CD1c-positive myeloid dendritic cell (primary cell): ENCODE measurements at regions not wholly inside any gene's neighbourhood (a gene's known extent, or its start where the extent isn't known, plus 50 kb on each side); places are given as distances from the start of the nearest gene placed in this dataset.

Experiments
- DNase-seq: peaks from one replicate; pipeline ENCODE4 v3.0.0-alpha.2; 2016; ENCODE audit errors: extremely low spot score

GRCh38 chr7:114112806-114113205 lies 194.0 kb upstream of the PPP1R3A start:
- no peak for DNase-seq

DNA sequence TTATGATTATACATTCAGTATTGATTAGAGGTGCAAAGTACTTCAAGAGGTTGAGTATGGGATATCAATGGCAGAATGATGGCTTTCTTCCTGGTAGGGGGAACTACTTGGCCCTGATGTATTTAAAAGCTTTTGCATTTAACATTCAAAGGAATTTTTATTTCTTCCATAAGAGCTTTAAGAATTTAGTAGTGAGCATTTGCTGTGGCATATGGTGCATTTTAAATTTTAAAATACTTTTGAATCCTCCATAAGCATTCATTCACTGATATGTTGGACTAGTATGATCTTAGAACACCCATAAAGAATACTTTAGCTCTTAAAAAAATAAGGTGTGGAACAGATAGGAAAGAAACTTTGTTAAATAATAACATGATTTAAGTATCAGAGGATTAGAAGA lies 191.9 kb upstream of the PPP1R3A start:
- no peak for DNase-seq

DNA sequence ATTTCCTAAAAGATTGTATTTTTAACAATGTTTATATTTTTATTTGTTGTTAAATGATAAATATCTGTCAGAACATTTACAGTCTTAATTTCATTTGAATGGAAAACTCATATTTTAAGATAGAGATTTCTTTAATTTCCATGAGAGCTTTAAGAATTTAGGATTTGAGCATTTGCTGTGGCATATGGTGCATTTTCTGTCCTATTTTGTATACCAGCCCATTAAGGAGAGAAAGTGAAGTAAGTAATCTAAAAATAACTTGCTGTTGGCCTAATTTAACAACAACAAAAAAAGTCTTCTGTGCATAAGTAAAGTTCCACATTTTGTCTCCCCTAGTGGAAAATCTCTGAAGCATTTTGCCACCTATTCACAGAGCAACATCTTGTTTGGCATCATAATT lies 190.9 kb upstream of the PPP1R3A start:
- no peak for DNase-seq

DNA sequence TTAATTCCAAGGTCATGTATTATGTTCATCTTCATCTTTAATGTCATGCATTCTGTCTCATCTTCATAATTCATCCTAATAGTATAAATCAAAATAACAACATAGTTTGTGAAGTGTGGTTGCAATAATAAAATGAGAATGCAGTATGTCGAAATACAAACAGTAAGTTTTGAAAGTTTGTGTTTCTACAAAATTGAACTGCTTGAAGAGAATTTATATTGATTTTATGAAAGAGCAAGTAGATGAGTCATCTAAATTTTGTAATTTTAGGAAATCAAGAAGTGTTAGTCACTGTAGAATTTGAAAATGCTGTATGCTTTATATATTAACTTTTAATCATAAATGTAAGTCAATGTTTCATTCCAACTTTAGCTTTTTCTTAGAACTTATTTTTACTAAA lies 190.5 kb upstream of the PPP1R3A start:
- DNase-seq, result no peak

DNA sequence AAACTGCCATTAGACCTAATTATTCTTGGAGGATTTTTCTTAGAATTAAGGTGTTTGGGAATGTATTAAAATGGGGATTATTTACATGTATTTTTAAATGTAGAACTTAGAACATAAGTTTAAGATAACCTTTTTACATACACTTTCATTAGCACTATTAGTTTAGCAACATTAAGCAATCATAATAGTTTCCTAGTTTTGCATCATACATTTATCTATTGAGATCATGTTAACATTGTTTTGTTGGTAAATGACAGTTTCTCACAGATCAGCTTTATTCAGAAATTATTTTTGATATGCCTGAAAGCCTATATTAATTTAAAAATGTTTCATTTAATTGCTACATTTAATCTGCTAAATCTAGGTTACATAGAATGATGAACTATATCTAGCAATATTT lies 189.7 kb upstream of the PPP1R3A start:
- DNase-seq, result no peak

GRCh38 chr7:114107522-114107921 lies 188.7 kb upstream of the PPP1R3A start:
- no peak for DNase-seq

DNA sequence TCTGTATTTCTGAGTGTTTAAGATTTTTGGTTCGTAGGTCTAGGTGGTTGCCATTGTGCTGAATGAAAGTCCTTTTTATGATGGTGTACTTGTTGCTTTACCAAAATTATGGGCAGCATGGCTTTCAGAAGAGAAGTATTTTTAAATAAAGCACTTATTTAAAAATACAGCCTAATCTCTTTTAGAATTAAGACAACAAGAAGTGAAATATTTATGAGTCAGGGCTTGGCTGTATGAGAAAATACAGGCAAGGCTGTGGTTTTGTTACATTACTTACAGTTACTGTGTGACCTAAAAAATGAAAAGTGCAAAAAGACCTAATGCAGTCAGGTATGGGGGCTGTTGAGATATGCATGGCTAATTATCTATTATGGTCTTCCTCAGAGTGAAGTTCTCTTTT lies 185.2 kb upstream of the PPP1R3A start:
- no peak for DNase-seq

DNA sequence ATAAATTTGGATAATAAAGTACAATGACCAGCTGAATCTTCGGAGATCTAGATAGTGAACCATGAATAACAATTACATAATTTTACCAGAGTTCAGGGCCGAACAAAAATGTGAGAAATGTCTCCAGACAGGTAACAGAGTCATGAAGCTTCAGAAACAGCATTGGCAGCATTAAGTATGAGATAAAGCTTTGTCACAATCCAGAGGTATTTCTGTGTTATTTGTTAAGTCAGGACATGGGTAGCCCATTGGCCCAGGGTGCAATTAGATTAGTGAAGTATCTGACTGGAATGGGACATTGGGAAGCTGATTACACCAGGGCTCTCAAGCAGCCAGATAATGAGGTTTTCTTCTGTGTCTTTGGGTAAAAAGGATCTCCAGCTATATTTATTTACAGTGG lies 184.2 kb upstream of the PPP1R3A start:
- DNase-seq, result no peak

DNA sequence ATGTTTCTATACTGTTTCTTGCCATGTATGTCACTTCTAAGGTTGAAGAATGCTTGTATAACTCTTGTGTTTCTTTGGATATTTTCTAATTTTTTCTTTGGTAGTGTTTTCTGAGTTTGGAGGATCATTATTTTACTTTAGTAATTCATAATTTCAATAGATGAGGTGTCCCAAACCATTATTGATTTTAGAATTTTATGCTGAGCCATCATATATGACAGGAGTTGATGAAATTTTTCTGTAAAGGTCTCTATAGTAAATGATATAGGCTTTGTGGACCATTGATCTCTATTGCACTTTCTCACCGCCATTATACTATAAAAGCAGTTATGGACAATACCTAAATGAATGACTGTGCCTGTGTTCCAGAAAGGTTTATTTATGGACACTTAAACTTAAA lies 183.3 kb upstream of the PPP1R3A start:
- no peak for DNase-seq

DNA sequence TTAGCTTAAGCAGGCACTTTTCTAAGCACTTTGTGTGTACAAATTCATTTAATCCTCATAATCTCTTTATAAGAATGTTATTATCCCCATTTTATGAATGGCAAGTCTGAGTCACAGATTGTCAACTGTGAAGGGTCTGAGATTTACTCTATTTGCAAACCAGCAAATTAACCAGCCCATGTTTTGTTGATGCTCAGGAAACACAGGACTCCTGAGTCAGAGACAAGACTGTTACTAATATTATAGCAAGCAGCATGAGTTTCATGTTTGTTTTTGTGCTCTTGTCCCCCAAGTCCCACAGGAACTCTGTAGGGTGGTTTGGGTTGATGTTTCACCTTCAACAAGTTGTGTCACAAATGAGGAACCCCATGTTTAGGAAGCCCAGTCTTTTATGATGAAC lies 182.0 kb upstream of the PPP1R3A start:
- no peak for DNase-seq

- DNase-seq, result no peak
Measured at GRCh38 chr7:114099337-114099736, 180.5 kb upstream of the PPP1R3A start.

GRCh38 chr7:114095885-114096284 lies 177.1 kb upstream of the PPP1R3A start:
- no peak for DNase-seq

GRCh38 chr7:114088470-114088940 lies 169.7 kb upstream of the PPP1R3A start:
- no peak for DNase-seq

- DNase-seq, result no peak
Measured at GRCh38 chr7:114087653-114088469, 169.1 kb upstream of the PPP1R3A start.

DNA sequence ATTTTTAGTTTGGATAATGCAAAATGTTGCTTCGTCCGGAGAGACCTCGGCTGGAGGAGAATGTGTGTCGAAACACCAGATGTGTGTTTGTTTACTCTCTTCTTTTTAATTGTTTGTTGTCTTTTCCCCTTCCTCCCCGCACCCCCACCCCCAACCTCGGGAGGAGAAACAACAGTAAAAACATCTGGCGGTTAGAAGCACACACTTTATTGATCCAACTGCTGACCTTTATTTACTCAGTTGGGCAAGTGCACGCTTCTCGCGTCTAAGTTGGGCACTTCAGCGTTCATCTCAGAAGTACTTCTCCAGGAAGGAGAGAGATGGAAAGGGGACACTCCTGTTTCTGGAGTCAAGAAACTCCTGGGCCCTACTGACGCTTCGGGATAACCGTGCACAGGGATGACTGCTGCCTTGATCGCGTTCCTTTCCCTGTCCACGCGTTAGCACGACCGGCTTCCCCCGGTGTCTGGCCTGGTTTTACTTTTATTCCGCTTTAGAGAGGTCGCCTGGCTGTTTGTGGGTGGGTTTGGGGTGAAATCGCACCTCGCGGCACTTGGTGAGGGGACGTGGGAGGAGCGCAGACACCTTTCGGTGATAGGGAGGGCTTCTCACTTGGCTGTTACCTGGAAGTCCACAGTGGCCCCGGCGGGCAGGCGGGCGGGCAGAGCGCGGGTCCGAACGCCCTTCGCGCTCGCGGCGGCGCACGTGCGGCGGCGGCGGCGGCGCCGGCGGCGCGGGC lies 168.3 kb upstream of the PPP1R3A start:
- DNase-seq, result no peak

DNA sequence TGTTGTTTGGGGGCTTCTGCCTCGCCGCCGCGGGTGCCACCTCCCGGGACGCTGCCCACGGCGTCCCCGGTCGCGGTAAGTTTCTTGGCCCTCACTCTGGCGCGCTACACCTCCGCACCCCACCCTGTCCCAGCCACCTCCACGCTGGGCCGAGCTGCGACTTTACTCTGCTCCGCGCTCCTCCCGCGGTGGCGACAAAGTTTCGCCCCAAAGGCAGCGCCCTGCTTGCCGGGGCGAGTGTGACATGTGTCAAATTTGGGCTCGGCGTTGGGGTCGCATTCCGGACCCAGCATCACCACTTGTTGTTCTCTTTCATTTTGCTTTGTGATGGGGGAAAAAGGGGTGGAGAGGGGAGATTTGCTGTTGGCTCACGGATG lies 167.7 kb upstream of the PPP1R3A start:
- no peak for DNase-seq

GRCh38 chr7:114085592-114086501 lies 167.0 kb upstream of the PPP1R3A start:
- DNase-seq, result no peak

DNA sequence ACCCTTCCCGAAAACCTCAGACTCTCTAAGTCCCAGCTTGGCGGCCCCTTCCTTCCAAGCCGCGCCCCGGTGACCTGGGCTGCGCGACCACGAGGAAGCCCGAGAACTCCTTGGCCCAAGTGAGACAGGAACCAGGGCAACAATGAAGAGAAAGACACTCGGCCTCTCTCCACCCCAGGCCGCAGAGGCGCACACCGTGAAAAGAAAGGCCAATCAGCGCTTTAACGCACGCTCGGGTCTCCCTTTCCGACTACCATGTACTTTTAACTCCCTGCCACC lies 166.4 kb upstream of the PPP1R3A start:
- DNase-seq, result no peak

DNA sequence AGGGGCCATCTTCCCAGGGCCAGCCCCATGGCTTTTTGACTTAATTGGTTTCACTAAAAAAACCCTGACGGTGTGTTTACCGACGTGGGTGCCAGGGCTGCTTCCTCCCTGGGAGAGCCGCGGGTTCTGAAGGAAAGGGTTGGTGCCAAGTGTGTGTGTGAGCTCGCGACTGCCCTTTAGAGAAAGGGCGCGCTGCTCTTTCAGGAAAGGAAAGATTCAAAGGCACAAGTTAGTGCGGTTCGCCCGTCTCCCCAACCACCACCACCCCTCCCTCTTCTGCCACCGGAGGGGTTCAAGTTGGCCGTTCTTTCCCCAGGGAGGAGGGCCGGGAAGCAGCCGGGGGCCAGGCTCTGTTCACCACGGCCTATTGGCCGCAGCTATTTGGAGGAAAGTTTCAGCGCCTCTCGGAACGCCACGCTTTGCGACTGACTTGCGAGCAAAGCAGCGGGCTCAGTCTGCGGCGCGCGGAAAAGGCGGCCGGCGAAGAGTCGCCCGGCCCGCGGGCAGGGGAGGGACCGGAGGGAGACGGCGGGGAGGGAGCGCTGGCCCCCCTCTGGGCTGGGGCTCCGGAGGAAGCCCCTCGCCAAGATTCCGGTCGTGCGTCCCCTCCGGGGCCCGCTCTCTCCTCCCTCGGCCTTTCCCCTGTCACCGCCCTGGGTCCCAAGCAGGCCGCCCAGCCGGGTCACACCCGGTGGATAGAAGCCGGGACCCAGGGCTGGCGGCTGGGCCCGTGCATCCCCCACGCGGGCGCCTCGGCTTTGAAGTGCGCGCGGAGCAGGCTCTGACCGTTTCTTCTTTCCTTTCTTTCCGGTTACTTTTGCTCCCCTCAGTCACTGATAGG lies 165.9 kb upstream of the PPP1R3A start:
- DNase-seq, result peak; percentile 38

DNA sequence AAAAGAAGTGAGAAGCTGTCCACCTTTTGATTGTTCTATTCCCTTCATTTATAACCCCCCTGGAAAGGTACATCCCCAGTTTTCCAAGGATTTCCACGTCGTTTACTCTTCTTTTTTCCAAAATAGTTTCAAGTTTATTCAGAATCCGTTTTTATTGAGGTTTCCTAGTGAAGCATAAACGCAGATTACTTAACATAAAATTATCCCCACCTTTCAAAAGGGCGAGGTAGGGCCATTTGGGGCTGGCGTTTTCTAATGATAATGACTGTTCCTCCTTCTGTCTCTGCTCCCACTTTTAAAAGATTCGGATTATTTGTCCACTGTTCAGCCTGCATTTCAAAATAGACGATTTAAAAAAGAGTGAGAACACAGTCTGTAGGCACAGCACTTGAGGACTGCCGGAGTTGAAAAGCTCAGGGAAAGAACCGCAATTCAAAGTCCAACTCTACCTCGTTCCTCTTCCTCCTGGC lies 165.2 kb upstream of the PPP1R3A start:
- DNase-seq, result no peak
